DND-41 (cell line): ENCODE measurements at regions not wholly inside any gene's neighbourhood (a gene's known extent, or its start where the extent isn't known, plus 50 kb on each side); places are given as distances from the start of the nearest gene placed in this dataset.

Experiments used
- ATAC-seq: fragments of 200-7000 bp; cut with Tn5 transposase; 3 replicates; pipeline ENCODE4 v1.9.1; 2021; ENCODE audit warnings: low read depth; ENCODE audit not compliant: insufficient read depth
- DNase-seq: peaks from one replicate; pipeline ENCODE4 v3.0.0-alpha.2; 2020
- H2AFZ ChIP-seq: 2 replicates; pipeline ENCODE4 v1.6.0; 2012; ENCODE audit warnings: low read depth, low read length
- H3K27ac ChIP-seq: 2 replicates; pipeline ENCODE4 v1.5.1; 2012; ENCODE audit warnings: low read length, inconsistent platforms
- H3K27me3 ChIP-seq: fragments of 200-600 bp; sonication (generic); 2 replicates; pipeline ENCODE4 v1.6.0; 2012; ENCODE audit warnings: low read length, mild to moderate bottlenecking, inconsistent platforms; ENCODE audit not compliant: insufficient read depth, poor library complexity
- H3K36me3 ChIP-seq: 2 replicates; pipeline ENCODE4 v1.5.1; 2012; ENCODE audit warnings: low read length, inconsistent platforms; ENCODE audit not compliant: insufficient read depth
- H3K4me1 ChIP-seq: 2 replicates; pipeline ENCODE4 v1.5.1; 2012; ENCODE audit warnings: mild to moderate bottlenecking, low read length; ENCODE audit not compliant: insufficient read depth
- H3K4me2 ChIP-seq: 2 replicates; pipeline ENCODE4 v1.6.0; 2012; ENCODE audit warnings: mild to moderate bottlenecking, moderate library complexity, low read length, inconsistent platforms; ENCODE audit not compliant: insufficient read depth
- H3K4me3 ChIP-seq, 2 experiments: fragments of 200-600 bp in 1 of 2; shearing (Covaris generic) in 1 of 2; 2 replicates each; pipeline ENCODE4 v1.5.1; 2012 to 2016; ENCODE audit warnings: inconsistent platforms in 2 of 2, low read length in 2 of 2, mild to moderate bottlenecking in 2 of 2, low read depth in 1 of 2, moderate library complexity in 1 of 2
- H3K79me2 ChIP-seq: 2 replicates; pipeline ENCODE4 v1.6.0; 2012; ENCODE audit warnings: low read length, inconsistent platforms; ENCODE audit not compliant: insufficient read depth
- H3K9ac ChIP-seq: 2 replicates; pipeline ENCODE4 v1.6.0; 2012; ENCODE audit warnings: low read depth, mild to moderate bottlenecking, inconsistent platforms, low read length, moderate library complexity
- H3K9me3 ChIP-seq: 2 replicates; pipeline ENCODE4 v1.5.1; 2012; ENCODE audit warnings: low read length, moderate library complexity, mild to moderate bottlenecking, inconsistent platforms; ENCODE audit not compliant: insufficient read depth, severe bottlenecking
- H4K20me1 ChIP-seq: 2 replicates; pipeline ENCODE4 v1.6.0; 2012; ENCODE audit warnings: low read length; ENCODE audit not compliant: insufficient read depth
- EZH2 ChIP-seq: IDR thresholded peaks from 3 replicates; pipeline ENCODE4 v1.6.1; 2012; ENCODE audit warnings: borderline replicate concordance, low read depth, mild to moderate bottlenecking, moderate library complexity, low read length, inconsistent platforms; ENCODE audit not compliant: severe bottlenecking
- TF ChIP-seq, protein P1 (sequence below): IDR thresholded peaks from 2 replicates; pipeline ENCODE4 v1.5.1; 2012; ENCODE audit warnings: borderline replicate concordance, low read length, moderate library complexity, mild to moderate bottlenecking; ENCODE audit not compliant: poor library complexity, severe bottlenecking; ENCODE audit errors: extremely low read depth

DNA sequence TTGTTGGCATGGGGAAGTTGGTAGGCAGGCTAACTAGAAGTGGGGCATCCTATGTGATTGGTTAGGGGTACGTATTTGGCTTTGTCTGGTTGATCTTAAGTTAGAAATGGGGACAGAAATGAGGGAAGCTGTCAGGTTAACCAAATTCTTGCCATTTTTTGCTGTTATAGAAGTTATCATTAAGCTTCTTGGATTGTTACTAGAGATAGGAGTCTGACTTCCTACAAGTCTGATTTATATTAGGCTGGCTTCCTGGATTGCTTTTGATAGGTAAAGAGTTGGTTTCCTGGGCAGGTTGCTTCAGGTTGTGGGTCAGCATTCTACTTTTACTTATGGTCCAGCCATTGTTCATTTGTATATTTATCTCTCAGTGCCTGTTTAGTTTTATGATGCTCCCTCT is 216.9 kb downstream of the TLE4 start:
- Histone ChIP-seq H3K36me3 (no peaks in the 10 kb centered on the region), H3K79me2 (no peaks in the 10 kb centered on the region), H2AFZ (no peak overlapping the region), H3K9ac (no peak overlapping the region), H3K4me2 (no peak overlapping the region), H3K27me3 (no peaks in the 10 kb centered on the region), H3K27ac (no peak overlapping the region), H3K9me3 (no peaks in the 10 kb centered on the region), H3K4me1 (no peaks in the 10 kb centered on the region), H4K20me1 (no peaks in the 10 kb centered on the region), H3K4me3 (no peak overlapping the region)
- TF ChIP-seq, protein P1, sequence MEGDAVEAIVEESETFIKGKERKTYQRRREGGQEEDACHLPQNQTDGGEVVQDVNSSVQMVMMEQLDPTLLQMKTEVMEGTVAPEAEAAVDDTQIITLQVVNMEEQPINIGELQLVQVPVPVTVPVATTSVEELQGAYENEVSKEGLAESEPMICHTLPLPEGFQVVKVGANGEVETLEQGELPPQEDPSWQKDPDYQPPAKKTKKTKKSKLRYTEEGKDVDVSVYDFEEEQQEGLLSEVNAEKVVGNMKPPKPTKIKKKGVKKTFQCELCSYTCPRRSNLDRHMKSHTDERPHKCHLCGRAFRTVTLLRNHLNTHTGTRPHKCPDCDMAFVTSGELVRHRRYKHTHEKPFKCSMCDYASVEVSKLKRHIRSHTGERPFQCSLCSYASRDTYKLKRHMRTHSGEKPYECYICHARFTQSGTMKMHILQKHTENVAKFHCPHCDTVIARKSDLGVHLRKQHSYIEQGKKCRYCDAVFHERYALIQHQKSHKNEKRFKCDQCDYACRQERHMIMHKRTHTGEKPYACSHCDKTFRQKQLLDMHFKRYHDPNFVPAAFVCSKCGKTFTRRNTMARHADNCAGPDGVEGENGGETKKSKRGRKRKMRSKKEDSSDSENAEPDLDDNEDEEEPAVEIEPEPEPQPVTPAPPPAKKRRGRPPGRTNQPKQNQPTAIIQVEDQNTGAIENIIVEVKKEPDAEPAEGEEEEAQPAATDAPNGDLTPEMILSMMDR: no peak
- TF ChIP-seq EZH2: no peak
- DNase-seq: no peak
- ATAC-seq: no peak

DNA sequence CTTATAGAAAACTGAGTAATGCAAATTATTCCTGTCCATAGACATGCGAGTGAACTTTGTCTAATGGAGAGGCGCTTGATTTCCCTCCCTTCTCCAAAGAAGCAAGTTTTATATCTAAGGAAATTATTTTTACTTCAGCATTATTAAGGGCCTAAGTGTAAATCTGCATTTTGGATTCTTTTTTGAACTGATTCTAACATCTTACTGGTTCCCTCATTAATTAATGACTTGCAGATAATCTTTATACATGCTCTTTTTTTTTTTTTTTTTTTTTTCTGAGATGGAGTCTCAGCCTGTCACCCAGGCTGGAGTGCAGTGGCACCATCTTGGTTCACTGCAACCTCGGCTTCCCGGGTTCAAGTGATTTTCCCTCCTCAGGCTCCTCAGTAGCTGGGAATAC is 209.5 kb downstream of the TLE4 start:
- H3K4me1 ChIP-seq: no peaks in the 10 kb centered on the region
- no peak for ATAC-seq
- no peak overlapping the region for H3K4me3 ChIP-seq
- H3K79me2 ChIP-seq: no peaks in the 10 kb centered on the region
- DNase-seq: no peak
- no peaks in the 10 kb centered on the region for H3K9me3 ChIP-seq
- H3K27me3 ChIP-seq: no peaks in the 10 kb centered on the region
- H2AFZ ChIP-seq: no peak overlapping the region
- TF ChIP-seq, protein P1: no peak
- TF ChIP-seq EZH2: no peak
- no peaks in the 10 kb centered on the region for H4K20me1 ChIP-seq
- H3K36me3 ChIP-seq: no peaks in the 10 kb centered on the region
- no peak overlapping the region for H3K9ac ChIP-seq
- H3K4me2 ChIP-seq: no peak overlapping the region
- no peak overlapping the region for H3K27ac ChIP-seq

GRCh38 chr9:79780559-79780958 is 208.8 kb downstream of the TLE4 start:
- no peaks in the 10 kb centered on the region for H3K79me2 ChIP-seq
- DNase-seq (no peak), ATAC-seq (no peak)
- no peak overlapping the region for H3K4me2 ChIP-seq
- H3K36me3 ChIP-seq: no peaks in the 10 kb centered on the region
- TF ChIP-seq, protein P1: no peak
- TF ChIP-seq EZH2: no peak
- H3K9ac ChIP-seq: no peak overlapping the region
- H3K4me3 ChIP-seq: no peak overlapping the region
- H3K9me3 ChIP-seq: no peaks in the 10 kb centered on the region
- H3K4me1 ChIP-seq: no peaks in the 10 kb centered on the region
- H4K20me1 ChIP-seq: no peaks in the 10 kb centered on the region
- H3K27me3 ChIP-seq: no peaks in the 10 kb centered on the region
- no peak overlapping the region for H2AFZ ChIP-seq
- no peak overlapping the region for H3K27ac ChIP-seq

- no peak for DNase-seq
- TF ChIP-seq, protein P1: no peak
- no peak for TF ChIP-seq EZH2
- no peaks in the 10 kb centered on the region for H4K20me1 ChIP-seq
- H2AFZ ChIP-seq: no peak overlapping the region
- no peaks in the 10 kb centered on the region for H3K9me3 ChIP-seq
- H3K4me3 ChIP-seq: no peak overlapping the region
- no peaks in the 10 kb centered on the region for H3K4me1 ChIP-seq
- no peak overlapping the region for H3K9ac ChIP-seq
- H3K4me2 ChIP-seq: no peak overlapping the region
- H3K27me3 ChIP-seq: no peaks in the 10 kb centered on the region
- no peak overlapping the region for H3K27ac ChIP-seq
- ATAC-seq: no peak
- H3K36me3 ChIP-seq: no peaks in the 10 kb centered on the region
- H3K79me2 ChIP-seq: no peaks in the 10 kb centered on the region
Observed at GRCh38 chr9:79779901-79780300, 208.1 kb downstream of the TLE4 start.
